ENCODE measurements at regions not wholly inside any gene's neighbourhood (a gene's known extent, or its start where the extent isn't known, plus 50 kb on each side); places are given as distances from the start of the nearest gene placed in this dataset.
"Not testable (repeated sequence)": the region's sequence is repeated elsewhere in the genome, so short reads cannot be mapped to it uniquely, and the experiment has no call there.

- no peak for DNase-seq (ENCODE audit: low read depth)
- TF ChIP-seq CTCF (conservative IDR thresholded peaks at IDR 0.05; ENCODE audit: low read length) = no peak
- no peak overlapping the region for H3K4me3 ChIP-seq (ENCODE audit: low read length)
These were observed 903.1 kb upstream of the SPRY2 start for GRCh38 chr13:81244011-81244410.

GRCh38 chr13:81230386-81230785 lies 889.5 kb upstream of the SPRY2 start:
- TF ChIP-seq CTCF (conservative IDR thresholded peaks at IDR 0.05; ENCODE audit: low read length) = no peak
- DNase-seq (ENCODE audit: low read depth) = no peak
- no peak overlapping the region for H3K4me3 ChIP-seq (ENCODE audit: low read length)

GRCh38 chr13:81226830-81227229 lies 885.9 kb upstream of the SPRY2 start:
- H3K4me3 ChIP-seq (ENCODE audit: low read length); DNase-seq (ENCODE audit: low read depth): not testable (repeated sequence)

GRCh38 chr13:81224209-81224833 lies 883.4 kb upstream of the SPRY2 start:
- no peak overlapping the region for H3K4me3 ChIP-seq (ENCODE audit: low read length)
- no peak for DNase-seq (ENCODE audit: low read depth)
- no peak for TF ChIP-seq CTCF (conservative IDR thresholded peaks at IDR 0.05; ENCODE audit: low read length)

GRCh38 chr13:81223778-81224177 lies 882.9 kb upstream of the SPRY2 start:
- no peak overlapping the region for H3K4me3 ChIP-seq (ENCODE audit: low read length)
- no peak for TF ChIP-seq CTCF (conservative IDR thresholded peaks at IDR 0.05; ENCODE audit: low read length)
- no peak for DNase-seq (ENCODE audit: low read depth)

GRCh38 chr13:81211713-81212112 lies 870.8 kb upstream of the SPRY2 start:
- no peak overlapping the region for H3K4me3 ChIP-seq (ENCODE audit: low read length)
- no peak for TF ChIP-seq CTCF (conservative IDR thresholded peaks at IDR 0.05; ENCODE audit: low read length)
- no peak for DNase-seq (ENCODE audit: low read depth)

- no peak for TF ChIP-seq CTCF (conservative IDR thresholded peaks at IDR 0.05; ENCODE audit: low read length)
- H3K4me3 ChIP-seq (ENCODE audit: low read length) = no peak overlapping the region
- DNase-seq (ENCODE audit: low read depth) = no peak
These were observed 866.7 kb upstream of the SPRY2 start for GRCh38 chr13:81207636-81208035.

- TF ChIP-seq CTCF (conservative IDR thresholded peaks at IDR 0.05; ENCODE audit: low read length) = no peak
- no peak overlapping the region for H3K4me3 ChIP-seq (ENCODE audit: low read length)
- DNase-seq (ENCODE audit: low read depth) = no peak
These were observed 866.3 kb upstream of the SPRY2 start for GRCh38 chr13:81207231-81207630.

Measured in AG10803 (cell line).